Endothelial cell of umbilical vein (primary cell): ENCODE measurements at regions not wholly inside any gene's neighbourhood (a gene's known extent, or its start where the extent isn't known, plus 50 kb on each side); places are given as distances from the start of the nearest gene placed in this dataset.

Experiments used
- BruUV-seq: library from RNA; stranded (reverse); fragments of 400-500 nt; replicated peaks from 2 replicates; lab custom pipeline; 2021; lab: Mats Ljungman, UMichigan
- CTCF ChIA-PET: fragments of 300-600, 350-600 bp; sonication (Branson Sonifier 250); formaldehyde crosslinking; loops from one replicate; lab custom pipeline; 2021; ENCODE audit warnings: antibody characterized with exemption, inconsistent platforms; lab: Charles Lee
- POLR2A ChIA-PET: fragments of 300-600, 350-600 bp; sonication (Branson Sonifier 250); formaldehyde crosslinking; loops from one replicate; lab custom pipeline; 2021; ENCODE audit warnings: antibody characterized with exemption, inconsistent platforms; lab: Charles Lee
- DNase-seq: peaks from one replicate; pipeline ENCODE4 v3.0.0-alpha.2; 2011; ENCODE audit warnings: low read depth, low spot score
- FAIRE-seq: peaks from 2 replicates; lab custom pipeline; 2011; peaks lifted over from hg19 to GRCh38; lab: Jason Lieb, UNC
- H2AFZ ChIP-seq: 2 replicates; pipeline ENCODE4 v1.6.0; 2012; ENCODE audit warnings: low read depth, low read length, control low read depth, inconsistent platforms
- H3K27ac ChIP-seq: 2 replicates; pipeline ENCODE4 v1.5.1; 2011; ENCODE audit warnings: low read depth, mild to moderate bottlenecking, control low read depth, low read length, moderate library complexity; ENCODE audit not compliant: insufficient read depth
- H3K27me3 ChIP-seq, 2 experiments: 2 replicates each; pipeline versions ENCODE4 v1.6.0 to v1.6.1; 2011; ENCODE audit warnings: low read length in 2 of 2, mixed read lengths in 1 of 2; ENCODE audit not compliant: control insufficient read depth in 2 of 2, insufficient read depth in 2 of 2
- H3K36me3 ChIP-seq, 2 experiments: 2 replicates in 1 of 2; 3 replicates in 1 of 2; pipeline ENCODE4 v1.5.1; 2011; ENCODE audit warnings: low read length in 2 of 2, mild to moderate bottlenecking in 1 of 2, moderate library complexity in 1 of 2; ENCODE audit not compliant: control insufficient read depth in 2 of 2, insufficient read depth in 2 of 2; ENCODE audit errors: extremely low read depth in 1 of 2
- H3K4me1 ChIP-seq: 3 replicates; pipeline ENCODE4 v1.5.1; 2011; ENCODE audit warnings: mild to moderate bottlenecking, low read length; ENCODE audit not compliant: control insufficient read depth, insufficient read depth; ENCODE audit errors: extremely low read depth
- H3K4me2 ChIP-seq: 2 replicates; pipeline ENCODE4 v1.6.1; 2011; ENCODE audit warnings: low read length, control low read depth, mixed read lengths; ENCODE audit not compliant: insufficient read depth
- H3K4me3 ChIP-seq, 3 experiments: fragments of 200-600 bp in 1 of 3; sonication (generic), shearing (Covaris generic) in 1 of 3; replicated peaks in 1 of 3; 2 replicates each; pipeline ENCODE4 v1.5.1; 2011 to 2016; ENCODE audit warnings: control low read depth in 3 of 3, low read length in 3 of 3, mild to moderate bottlenecking in 2 of 3, inconsistent platforms in 1 of 3, low read depth in 1 of 3, moderate library complexity in 1 of 3; ENCODE audit not compliant: insufficient read depth in 1 of 3
- H3K79me2 ChIP-seq: 2 replicates; pipeline ENCODE4 v1.6.0; 2012; ENCODE audit warnings: low read length, inconsistent platforms; ENCODE audit not compliant: control insufficient read depth, insufficient read depth
- H3K9ac ChIP-seq: replicated peaks from 2 replicates; pipeline ENCODE3; 2011; ENCODE audit warnings: low read length, control low read depth; ENCODE audit not compliant: insufficient read depth; ENCODE audit errors: extremely low read depth
- H3K9me1 ChIP-seq: replicated peaks from 3 replicates; pipeline ENCODE4 v1.6.0; 2011; ENCODE audit warnings: mild to moderate bottlenecking, low read length; ENCODE audit not compliant: control insufficient read depth, insufficient read depth; ENCODE audit errors: extremely low read depth
- H3K9me3 ChIP-seq: replicated peaks from 2 replicates; pipeline ENCODE4 v1.5.1; 2012; ENCODE audit warnings: low read length, inconsistent platforms; ENCODE audit not compliant: control insufficient read depth, insufficient read depth
- H4K20me1 ChIP-seq: replicated peaks from 2 replicates; pipeline ENCODE3; 2011; ENCODE audit warnings: mild to moderate bottlenecking, low read length; ENCODE audit not compliant: control insufficient read depth, insufficient read depth; ENCODE audit errors: extremely low read depth
- EZH2 ChIP-seq: IDR thresholded peaks from 2 replicates; pipeline ENCODE4 v1.6.1; 2012; ENCODE audit warnings: borderline replicate concordance, low read depth, mild to moderate bottlenecking, moderate library complexity, low read length, inconsistent platforms; ENCODE audit not compliant: severe bottlenecking
- FOS ChIP-seq: IDR thresholded peaks from 2 replicates; pipeline ENCODE4 v1.6.1; 2011; ENCODE audit warnings: mild to moderate bottlenecking, low read length, moderate library complexity, borderline replicate concordance; ENCODE audit not compliant: insufficient read depth
- GATA2 ChIP-seq: IDR thresholded peaks from 2 replicates; pipeline ENCODE4 v1.7.0; 2011; ENCODE audit warnings: low read depth, mild to moderate bottlenecking, moderate library complexity, mixed read lengths, low read length; ENCODE audit not compliant: insufficient read length, insufficient read depth
- JUN ChIP-seq: IDR thresholded peaks from 2 replicates; pipeline ENCODE4 v1.6.1; 2011; ENCODE audit warnings: borderline replicate concordance, low read depth; ENCODE audit not compliant: insufficient read length, insufficient read depth
- MYC ChIP-seq: IDR thresholded peaks from one replicate; pipeline ENCODE4 v1.6.1; 2011; ENCODE audit warnings: mild to moderate bottlenecking, low read depth, low read length
- POLR2A ChIP-seq: IDR thresholded peaks from 2 replicates; pipeline ENCODE4 v1.6.1; 2012; ENCODE audit warnings: low read depth, mild to moderate bottlenecking, control low read depth, low read length
- POLR2AphosphoS5 ChIP-seq: IDR thresholded peaks from 2 replicates; pipeline ENCODE4 v1.6.1; 2012; ENCODE audit warnings: low read depth, mild to moderate bottlenecking, control low read depth, low read length, moderate library complexity; ENCODE audit not compliant: insufficient read depth
- dilution Hi-C: fragments of 300-500 bp; cut with MboI; formaldehyde crosslinking; loops from one replicate; pipeline ENCODE4 v1.15.0; 2019; ENCODE audit warnings: low sequenced_read_pairs; ENCODE audit not compliant: extremely low pct_ligation_motif_present
- intact Hi-C: fragments of 100-400 bp; cut with micrococcal nuclease; formaldehyde crosslinking; loops from one replicate; pipeline ENCODE4 v1.10.0; 2022
- TF ChIP-seq, protein P1 (sequence below), 2 donors: IDR thresholded peaks; 1 replicate in 1 of 2; 2 replicates in 1 of 2; pipeline ENCODE4 v1.5.1; 2011; ENCODE audit warnings: low read length in 2 of 2, mild to moderate bottlenecking in 2 of 2, moderate library complexity in 2 of 2, control low read depth in 1 of 2, inconsistent platforms in 1 of 2, low read depth in 1 of 2; ENCODE audit not compliant: insufficient read depth in 1 of 2; ENCODE audit errors: extremely low read depth in 1 of 2
- TF ChIP-seq, protein P2 (sequence below): IDR thresholded peaks from 2 replicates; pipeline ENCODE4 v1.6.1; 2011; ENCODE audit not compliant: insufficient read depth, insufficient read length

DNA sequence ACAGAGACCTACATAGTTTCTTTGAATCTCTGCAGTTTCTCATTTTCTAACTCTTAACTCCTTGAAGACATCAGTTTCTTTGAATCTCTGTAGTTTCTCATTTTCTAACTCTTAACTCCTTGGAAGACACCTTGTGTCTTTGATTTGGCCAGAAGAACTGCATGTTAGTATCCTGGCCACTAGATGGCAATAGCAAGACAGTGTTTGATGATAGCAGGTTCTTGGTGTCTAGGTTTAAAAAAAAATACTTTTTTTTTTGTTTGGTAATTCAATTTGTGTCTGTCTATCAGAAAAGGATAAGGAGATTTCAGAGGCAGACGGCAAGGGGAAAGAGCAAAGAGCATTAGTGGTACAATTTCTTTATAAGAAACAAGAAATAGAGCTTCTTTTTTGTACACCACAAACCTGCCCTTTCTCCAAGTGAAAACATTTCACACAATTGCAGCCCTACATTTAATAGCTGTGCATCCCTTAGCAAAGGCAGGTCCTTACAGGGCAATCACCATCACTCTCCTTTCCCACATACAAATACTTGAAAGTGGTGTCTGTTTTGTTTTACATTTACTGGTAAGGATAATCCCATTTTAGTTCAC, 1324.9 kb upstream of the CDH8 start:
- dilution Hi-C loops (no loop called here), intact Hi-C loops (loop anchor here (2.0 to 10.0 kb wide), 3 partner anchors 692 to 1758 kb away; no protein-coding TSS in a partner anchor)
- BruUV-seq, result no TSS peak
- Histone ChIP-seq H3K9me1 (no peaks in the 10 kb centered on the region), H3K79me2 (no peaks in the 10 kb centered on the region), H3K9me3 (no peaks in the 10 kb centered on the region), H3K4me2 (no peak overlapping the region), H3K4me3 (no peak overlapping the region), H2AFZ (no peak overlapping the region), H3K4me1 (no peaks in the 10 kb centered on the region), H3K27ac (no peak overlapping the region), H3K27me3 (no peaks in the 10 kb centered on the region), H4K20me1 (no peaks in the 10 kb centered on the region), H3K9ac (no peak overlapping the region), H3K36me3 (no peaks in the 10 kb centered on the region)
- peak; percentile 54 for FAIRE-seq
- DNase-seq, result peak; percentile 56
- POLR2A ChIA-PET, result no interaction called here
- TF ChIP-seq POLR2A, result no peak
- TF ChIP-seq, protein P1, sequence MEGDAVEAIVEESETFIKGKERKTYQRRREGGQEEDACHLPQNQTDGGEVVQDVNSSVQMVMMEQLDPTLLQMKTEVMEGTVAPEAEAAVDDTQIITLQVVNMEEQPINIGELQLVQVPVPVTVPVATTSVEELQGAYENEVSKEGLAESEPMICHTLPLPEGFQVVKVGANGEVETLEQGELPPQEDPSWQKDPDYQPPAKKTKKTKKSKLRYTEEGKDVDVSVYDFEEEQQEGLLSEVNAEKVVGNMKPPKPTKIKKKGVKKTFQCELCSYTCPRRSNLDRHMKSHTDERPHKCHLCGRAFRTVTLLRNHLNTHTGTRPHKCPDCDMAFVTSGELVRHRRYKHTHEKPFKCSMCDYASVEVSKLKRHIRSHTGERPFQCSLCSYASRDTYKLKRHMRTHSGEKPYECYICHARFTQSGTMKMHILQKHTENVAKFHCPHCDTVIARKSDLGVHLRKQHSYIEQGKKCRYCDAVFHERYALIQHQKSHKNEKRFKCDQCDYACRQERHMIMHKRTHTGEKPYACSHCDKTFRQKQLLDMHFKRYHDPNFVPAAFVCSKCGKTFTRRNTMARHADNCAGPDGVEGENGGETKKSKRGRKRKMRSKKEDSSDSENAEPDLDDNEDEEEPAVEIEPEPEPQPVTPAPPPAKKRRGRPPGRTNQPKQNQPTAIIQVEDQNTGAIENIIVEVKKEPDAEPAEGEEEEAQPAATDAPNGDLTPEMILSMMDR (IDR thresholded peaks at IDR 0.05; ENCODE audit: extremely low read depth in 1 of 2, insufficient read depth in 1 of 2, low read depth in 1 of 2, low read length in 2 of 2), result peak; percentile 56 to 71
- CTCF ChIA-PET, result interaction anchor here (0.8 to 1.5 kb wide), 5 partner anchors 11 to 692 kb away, joined by 3 to 7 read pairs (median 3); no protein-coding TSS in a partner anchor

- H2AFZ ChIP-seq, result no peak overlapping the region
- no peaks in the 10 kb centered on the region for H3K27me3 ChIP-seq
- H3K4me1 ChIP-seq, result no peaks in the 10 kb centered on the region
- no peaks in the 10 kb centered on the region for H3K9me1 ChIP-seq
- intact Hi-C loops, result no loop called here
- CTCF ChIA-PET, result interaction anchor here (1.0 kb wide), 1 partner anchor 12 kb away, joined by 3 read pairs; no protein-coding TSS in a partner anchor
- DNase-seq (no peak), FAIRE-seq (no peak)
- H4K20me1 ChIP-seq, result no peaks in the 10 kb centered on the region
- TF ChIP-seq, protein P2, sequence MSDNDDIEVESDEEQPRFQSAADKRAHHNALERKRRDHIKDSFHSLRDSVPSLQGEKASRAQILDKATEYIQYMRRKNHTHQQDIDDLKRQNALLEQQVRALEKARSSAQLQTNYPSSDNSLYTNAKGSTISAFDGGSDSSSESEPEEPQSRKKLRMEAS, result no peak
- TF ChIP-seq EZH2, result no peak
- TF ChIP-seq, protein P1 (IDR thresholded peaks at IDR 0.05; ENCODE audit: extremely low read depth in 1 of 2, insufficient read depth in 1 of 2, low read depth in 1 of 2, low read length in 2 of 2), result no peak
- no peak for TF ChIP-seq GATA2
- TF ChIP-seq FOS, result no peak
- no peak for TF ChIP-seq POLR2AphosphoS5
- TF ChIP-seq MYC, result no peak
- TF ChIP-seq JUN, result no peak
- TF ChIP-seq POLR2A, result no peak
- H3K27ac ChIP-seq, result no peak overlapping the region
- H3K79me2 ChIP-seq, result no peaks in the 10 kb centered on the region
- POLR2A ChIA-PET, result no interaction called here
- H3K4me3 ChIP-seq, result no peak overlapping the region
- dilution Hi-C loops, result no loop called here
- H3K4me2 ChIP-seq, result no peak overlapping the region
- no peaks in the 10 kb centered on the region for H3K36me3 ChIP-seq
- H3K9me3 ChIP-seq, result no peaks in the 10 kb centered on the region
- BruUV-seq, result no TSS peak
- H3K9ac ChIP-seq, result no peak overlapping the region
Observed at GRCh38 chr16:63349961-63350360, 1313.7 kb upstream of the CDH8 start.
